ENCODE measurements at regions not wholly inside any gene's neighbourhood (a gene's known extent, or its start where the extent isn't known, plus 50 kb on each side); places are given as distances from the start of the nearest gene placed in this dataset.
A peak's percentile ranks its signal among the peaks of the same experiment; 100 is the strongest.

GRCh38 chr17:33385713-33386112 is 92.6 kb upstream of the ASIC2 start:
- H3K27ac ChIP-seq (ENCODE audit: insufficient read depth, low read length): no peak overlapping the region
- H3K9ac ChIP-seq (ENCODE audit: insufficient read depth, low read length): no peak overlapping the region
- no peak overlapping the region for H2AFZ ChIP-seq (ENCODE audit: low read length)
- H3K79me2 ChIP-seq (ENCODE audit: control insufficient read depth, insufficient read depth, low read length): no peaks in the 10 kb centered on the region
- H3K4me3 ChIP-seq (replicated peaks in 1 of 4; ENCODE audit: control extremely low read depth in 1 of 4, insufficient read depth in 1 of 4, low read depth in 3 of 4, low read length in 4 of 4): no peak overlapping the region
- H3K27me3 ChIP-seq (ENCODE audit: control insufficient read depth, insufficient read depth, low read length): no peaks in the 10 kb centered on the region
- H3K36me3 ChIP-seq (ENCODE audit: control insufficient read depth, insufficient read depth, low read length): no peaks in the 10 kb centered on the region
- no peaks in the 10 kb centered on the region for H3K4me1 ChIP-seq (ENCODE audit: control insufficient read depth, extremely low read depth, insufficient read depth, low read length)
- DNase-seq (ENCODE audit: low read depth in 2 of 2): no peak
- H3K4me2 ChIP-seq (ENCODE audit: extremely low read depth, insufficient read depth, low read length): no peak overlapping the region
- H4K20me1 ChIP-seq (ENCODE audit: control insufficient read depth, extremely low read depth, insufficient read depth, low read length): peaks cover 1% of the 10 kb centered on the region
- TF ChIP-seq EZH2 (IDR thresholded peaks at IDR 0.05; ENCODE audit: low read length, missing control alignments): no peak
- no peak for TF ChIP-seq CTCF (conservative IDR thresholded peaks at IDR 0.05 in 1 of 2, IDR thresholded peaks at IDR 0.05 in 1 of 2; ENCODE audit: low read depth in 1 of 2, low read length in 2 of 2)
- H3K9me3 ChIP-seq (ENCODE audit: control insufficient read depth, insufficient read depth, low read depth, low read length): no peaks in the 10 kb centered on the region

GRCh38 chr17:33387406-33387805 is 94.3 kb upstream of the ASIC2 start:
- H3K27me3 ChIP-seq (ENCODE audit: control insufficient read depth, insufficient read depth, low read length): no peaks in the 10 kb centered on the region
- no peak overlapping the region for H3K9ac ChIP-seq (ENCODE audit: insufficient read depth, low read length)
- no peak for DNase-seq (ENCODE audit: low read depth in 2 of 2)
- H2AFZ ChIP-seq (ENCODE audit: low read length): no peak overlapping the region
- no peaks in the 10 kb centered on the region for H3K9me3 ChIP-seq (ENCODE audit: control insufficient read depth, insufficient read depth, low read depth, low read length)
- no peaks in the 10 kb centered on the region for H3K36me3 ChIP-seq (ENCODE audit: control insufficient read depth, insufficient read depth, low read length)
- no peaks in the 10 kb centered on the region for H3K4me1 ChIP-seq (ENCODE audit: control insufficient read depth, extremely low read depth, insufficient read depth, low read length)
- no peak overlapping the region for H3K4me2 ChIP-seq (ENCODE audit: extremely low read depth, insufficient read depth, low read length)
- H3K79me2 ChIP-seq (ENCODE audit: control insufficient read depth, insufficient read depth, low read length): no peaks in the 10 kb centered on the region
- H3K27ac ChIP-seq (ENCODE audit: insufficient read depth, low read length): no peak overlapping the region
- peaks cover 1% of the 10 kb centered on the region for H4K20me1 ChIP-seq (ENCODE audit: control insufficient read depth, extremely low read depth, insufficient read depth, low read length)
- TF ChIP-seq EZH2 (IDR thresholded peaks at IDR 0.05; ENCODE audit: low read length, missing control alignments) (no peak), CTCF (conservative IDR thresholded peaks at IDR 0.05 in 1 of 2, IDR thresholded peaks at IDR 0.05 in 1 of 2; ENCODE audit: low read depth in 1 of 2, low read length in 2 of 2) (no peak)
- no peak overlapping the region for H3K4me3 ChIP-seq (replicated peaks in 1 of 4; ENCODE audit: control extremely low read depth in 1 of 4, insufficient read depth in 1 of 4, low read depth in 3 of 4, low read length in 4 of 4)

GRCh38 chr17:33389504-33390135 is 96.5 kb upstream of the ASIC2 start:
- no peak overlapping the region for H3K27ac ChIP-seq (ENCODE audit: insufficient read depth, low read length)
- no peaks in the 10 kb centered on the region for H3K4me1 ChIP-seq (ENCODE audit: control insufficient read depth, extremely low read depth, insufficient read depth, low read length)
- H2AFZ ChIP-seq (ENCODE audit: low read length): no peak overlapping the region
- no peak overlapping the region for H3K4me2 ChIP-seq (ENCODE audit: extremely low read depth, insufficient read depth, low read length)
- H3K79me2 ChIP-seq (ENCODE audit: control insufficient read depth, insufficient read depth, low read length): no peaks in the 10 kb centered on the region
- no peaks in the 10 kb centered on the region for H3K9me3 ChIP-seq (ENCODE audit: control insufficient read depth, insufficient read depth, low read depth, low read length)
- no peaks in the 10 kb centered on the region for H3K36me3 ChIP-seq (ENCODE audit: control insufficient read depth, insufficient read depth, low read length)
- H3K27me3 ChIP-seq (ENCODE audit: control insufficient read depth, insufficient read depth, low read length): no peaks in the 10 kb centered on the region
- TF ChIP-seq CTCF (conservative IDR thresholded peaks at IDR 0.05 in 1 of 2, IDR thresholded peaks at IDR 0.05 in 1 of 2; ENCODE audit: low read depth in 1 of 2, low read length in 2 of 2) (no peak), EZH2 (IDR thresholded peaks at IDR 0.05; ENCODE audit: low read length, missing control alignments) (no peak)
- no peaks in the 10 kb centered on the region for H4K20me1 ChIP-seq (ENCODE audit: control insufficient read depth, extremely low read depth, insufficient read depth, low read length)
- peak in 1 of 2 donors; percentile 42 for DNase-seq (ENCODE audit: low read depth in 2 of 2)
- no peak overlapping the region for H3K4me3 ChIP-seq (replicated peaks in 1 of 4; ENCODE audit: control extremely low read depth in 1 of 4, insufficient read depth in 1 of 4, low read depth in 3 of 4, low read length in 4 of 4)
- H3K9ac ChIP-seq (ENCODE audit: insufficient read depth, low read length): no peak overlapping the region

All from fibroblast of lung (primary cell).